Right lung (tissue), 2 donors: ENCODE measurements at regions not wholly inside any gene's neighbourhood (a gene's known extent, or its start where the extent isn't known, plus 50 kb on each side); places are given as distances from the start of the nearest gene placed in this dataset.

Experiments used
- DNase-seq, 2 donors: peaks; one replicate each; pipeline ENCODE4 v3.0.0-alpha.2; 2013

DNA sequence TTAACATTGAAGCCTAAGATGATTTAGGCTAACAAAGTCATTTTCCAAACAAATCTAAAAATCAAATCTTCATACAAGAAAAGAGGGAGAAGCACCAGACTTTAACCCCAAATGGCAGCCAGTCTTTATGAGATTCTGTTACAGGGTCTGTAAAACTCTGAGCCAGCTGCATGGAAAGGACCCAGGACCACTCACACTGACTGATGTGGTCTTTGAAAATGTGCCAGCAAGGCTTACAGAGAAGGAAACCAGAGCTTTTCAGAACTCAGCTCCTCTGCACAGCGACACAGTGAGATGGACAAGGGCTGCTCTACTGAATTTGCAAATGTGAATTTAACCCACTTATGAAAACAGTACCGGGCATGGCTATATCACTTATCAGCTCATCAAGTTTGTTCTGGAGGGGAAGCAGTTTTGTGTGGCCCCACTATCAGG is 98.8 kb upstream of the SERP2 start:
- peak; percentile 26 to 34 for DNase-seq

DNA sequence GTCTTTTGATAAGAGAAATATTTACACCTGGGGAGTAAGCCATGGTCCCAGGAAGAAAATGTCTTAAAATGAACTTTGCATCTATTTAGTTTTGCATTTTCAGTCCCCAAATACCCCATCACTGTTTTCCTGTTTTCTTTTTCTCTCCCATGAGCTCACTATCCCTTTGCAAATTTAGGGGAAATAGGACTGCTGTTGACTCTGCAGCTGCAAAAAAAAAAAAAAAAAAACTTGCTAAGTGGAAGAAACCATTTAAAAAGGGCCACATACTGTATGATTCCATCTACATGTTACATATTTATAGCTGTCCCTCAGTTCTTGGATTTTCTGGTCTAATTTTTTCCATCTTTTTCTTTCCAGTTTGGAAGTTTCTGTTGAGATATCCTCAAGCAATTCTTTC is 98.2 kb upstream of the SERP2 start:
- DNase-seq = no peak

GRCh38 chr13:44276061-44276460 is 97.6 kb upstream of the SERP2 start:
- no peak for DNase-seq

GRCh38 chr13:44277459-44277858 is 96.2 kb upstream of the SERP2 start:
- DNase-seq = no peak

GRCh38 chr13:44278166-44278565 is 95.5 kb upstream of the SERP2 start:
- DNase-seq = peak; percentile 59 to 63

- no peak for DNase-seq
These were observed 93.2 kb upstream of the SERP2 start for GRCh38 chr13:44280456-44280855.

DNA sequence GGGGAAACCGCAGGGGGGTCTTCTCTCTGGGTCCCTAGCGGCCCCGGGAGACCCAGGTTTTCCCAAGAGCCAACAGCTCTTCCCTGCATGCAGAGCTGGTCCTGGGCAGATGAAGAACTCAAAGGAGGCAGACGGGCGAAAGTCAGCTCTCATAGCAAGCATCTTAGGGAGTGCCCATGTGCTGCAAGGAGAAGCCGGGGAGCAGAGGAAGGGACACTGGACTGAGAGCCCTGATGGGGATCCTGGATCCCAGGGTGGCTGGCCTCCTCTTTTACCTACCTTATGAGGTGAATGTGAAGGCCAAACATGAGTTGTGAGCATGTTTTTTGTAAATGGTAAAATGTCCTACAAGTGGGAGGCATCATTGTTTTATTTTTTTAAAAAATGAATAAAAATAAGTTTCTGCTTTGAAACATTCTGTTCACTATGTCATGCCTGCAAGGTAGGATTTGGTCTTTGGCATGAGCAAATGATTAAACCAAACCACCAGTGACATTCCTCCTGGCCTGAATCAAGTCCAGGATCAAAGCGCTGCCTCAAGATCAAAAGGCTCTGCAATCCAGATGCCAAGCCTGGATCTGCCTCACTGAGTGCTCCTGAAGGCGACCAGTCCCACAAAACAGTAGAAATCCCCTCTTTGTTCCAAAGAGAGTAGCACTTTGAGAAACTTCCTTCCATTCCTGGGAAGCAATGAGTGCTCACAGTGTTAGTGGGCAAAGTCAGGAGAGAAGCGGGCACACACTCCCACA is 92.2 kb upstream of the SERP2 start:
- no peak for DNase-seq

GRCh38 chr13:44283600-44283999 is 90.0 kb upstream of the SERP2 start:
- no peak for DNase-seq

- no peak for DNase-seq
These were observed 85.7 kb upstream of the SERP2 start for GRCh38 chr13:44287958-44288357.

DNA sequence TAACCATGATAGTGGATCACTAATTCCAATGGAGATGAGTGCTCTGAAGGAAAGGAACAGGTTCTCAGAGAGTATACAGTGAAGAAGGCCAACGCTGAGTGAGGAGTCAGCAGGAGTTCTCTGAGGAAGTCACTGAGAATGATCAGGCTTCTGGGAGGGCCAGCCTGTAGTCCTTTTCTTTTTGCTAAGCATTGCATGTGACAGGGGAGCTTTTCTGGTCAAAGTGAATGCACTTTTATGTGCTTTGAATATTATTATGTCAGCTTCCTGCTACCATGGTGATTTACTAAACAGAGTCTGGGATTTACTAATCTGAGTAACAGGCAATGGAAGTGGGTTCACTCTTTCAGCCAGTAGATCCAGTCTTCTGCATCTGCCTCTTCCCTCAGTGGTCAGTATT is 81.1 kb upstream of the SERP2 start:
- no peak for DNase-seq

- DNase-seq = no peak
These were observed 80.2 kb upstream of the SERP2 start for GRCh38 chr13:44293374-44293773.

- DNase-seq = peak in 1 of 2 donors; percentile 45
These were observed 79.5 kb upstream of the SERP2 start for GRCh38 chr13:44293908-44294735.

- DNase-seq = no peak
These were observed 78.7 kb upstream of the SERP2 start for GRCh38 chr13:44294876-44295275.

GRCh38 chr13:44296856-44297255 is 76.8 kb upstream of the SERP2 start:
- DNase-seq = no peak

DNA sequence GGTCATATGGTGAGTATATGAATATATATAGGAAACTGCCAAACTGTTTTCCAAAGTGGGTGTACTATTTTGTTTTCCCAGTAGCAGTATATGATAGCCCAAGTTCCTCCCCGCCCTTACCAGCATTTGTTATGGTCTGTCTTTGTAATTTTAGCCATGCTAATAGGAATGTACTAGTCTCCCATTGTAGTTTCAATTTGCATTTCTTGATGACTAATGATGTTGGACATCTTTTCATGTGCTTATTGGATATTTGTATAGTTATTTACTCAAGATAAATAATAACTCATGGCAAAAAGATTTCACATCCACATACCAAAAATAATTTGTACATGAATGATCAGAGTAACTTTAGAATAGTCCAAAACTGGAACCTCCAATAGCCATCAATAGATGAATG is 75.3 kb upstream of the SERP2 start:
- DNase-seq = no peak

DNA sequence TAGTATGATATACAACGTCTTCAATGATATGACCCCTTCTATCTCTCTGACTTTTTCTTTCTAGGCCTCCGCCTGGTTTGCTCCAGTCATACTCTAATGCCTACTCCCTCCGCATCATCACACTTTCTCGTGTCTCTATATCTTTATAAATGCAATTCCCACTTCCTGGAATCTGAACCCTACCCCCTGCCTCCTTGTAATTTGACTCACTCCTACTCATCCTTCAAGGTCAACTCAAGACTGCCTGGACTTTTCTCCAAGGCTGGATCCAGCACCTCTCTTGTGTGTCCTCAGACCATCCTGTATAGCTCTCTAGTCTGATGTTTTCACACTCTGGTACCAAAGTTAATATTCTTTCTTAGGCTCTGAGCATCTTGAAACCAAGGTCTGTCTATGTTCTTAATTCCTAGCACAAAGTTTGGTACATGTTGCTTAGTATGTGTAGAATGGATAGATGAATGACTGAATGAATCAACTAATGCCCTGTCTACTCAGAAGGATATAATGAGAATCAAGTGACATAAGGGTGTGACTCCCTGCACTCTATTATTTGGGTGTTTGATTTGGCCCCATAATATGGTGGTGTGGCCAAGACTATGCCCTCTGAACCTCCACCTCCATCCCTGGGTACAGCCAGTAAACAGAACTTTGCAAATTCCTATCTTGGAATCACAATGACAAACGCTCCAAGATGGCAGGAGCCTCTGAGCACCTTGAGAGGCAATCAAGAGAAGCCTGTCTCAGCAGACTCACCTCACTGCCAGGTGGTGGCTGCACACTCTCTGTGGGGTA is 74.3 kb upstream of the SERP2 start:
- no peak for DNase-seq

DNA sequence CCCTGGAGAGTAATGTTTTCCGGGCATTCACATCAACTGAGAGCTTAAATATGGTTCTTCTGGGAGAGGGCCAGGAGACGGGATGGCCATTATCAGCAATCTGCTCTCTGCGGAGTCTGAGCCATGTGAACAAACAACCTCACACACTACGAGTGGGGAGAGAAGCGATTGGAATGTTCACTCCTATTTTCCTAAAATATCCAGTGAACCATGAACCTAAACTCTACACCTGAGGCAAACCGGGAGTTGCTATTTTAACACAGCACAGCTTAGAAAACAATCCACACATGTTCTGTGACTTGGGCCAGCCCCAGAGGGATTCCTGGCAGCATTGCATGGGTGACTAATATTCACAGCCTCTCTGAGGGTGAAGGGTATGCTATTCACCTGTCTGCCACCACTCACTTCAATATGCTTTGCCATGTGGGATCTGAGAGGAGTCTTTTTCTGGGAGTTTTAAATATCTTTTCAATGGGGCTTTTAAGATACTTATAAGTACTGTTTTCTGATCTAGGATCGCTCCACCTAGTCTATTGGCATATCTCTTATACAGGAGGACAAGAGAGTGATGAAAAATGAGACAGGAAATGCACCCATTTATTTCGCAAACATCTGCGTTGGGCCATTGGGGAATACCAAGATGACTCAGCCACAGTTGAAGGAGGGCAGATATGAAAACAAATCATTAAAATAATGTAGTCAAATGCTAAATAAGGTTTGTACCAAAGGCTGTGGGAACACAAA is 72.6 kb upstream of the SERP2 start:
- DNase-seq = no peak

DNA sequence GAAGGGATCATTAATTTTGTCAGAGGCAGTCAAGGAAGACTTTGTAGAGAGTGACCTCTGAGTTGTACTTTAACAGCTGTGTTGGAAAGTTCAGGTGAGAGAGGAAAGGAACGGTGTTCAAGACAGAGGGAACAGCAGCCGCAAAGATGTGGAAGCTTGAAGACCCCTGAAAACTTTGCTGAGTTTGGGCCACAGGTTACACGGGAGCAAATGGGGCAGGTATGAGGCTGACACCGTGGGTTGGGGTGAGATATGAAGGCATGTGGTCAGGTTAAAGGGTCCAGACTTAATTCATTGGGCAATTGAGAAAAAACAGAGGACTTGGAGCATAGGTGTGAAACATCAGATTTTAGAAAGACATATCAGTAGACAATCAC is 72.0 kb upstream of the SERP2 start:
- DNase-seq = no peak

DNA sequence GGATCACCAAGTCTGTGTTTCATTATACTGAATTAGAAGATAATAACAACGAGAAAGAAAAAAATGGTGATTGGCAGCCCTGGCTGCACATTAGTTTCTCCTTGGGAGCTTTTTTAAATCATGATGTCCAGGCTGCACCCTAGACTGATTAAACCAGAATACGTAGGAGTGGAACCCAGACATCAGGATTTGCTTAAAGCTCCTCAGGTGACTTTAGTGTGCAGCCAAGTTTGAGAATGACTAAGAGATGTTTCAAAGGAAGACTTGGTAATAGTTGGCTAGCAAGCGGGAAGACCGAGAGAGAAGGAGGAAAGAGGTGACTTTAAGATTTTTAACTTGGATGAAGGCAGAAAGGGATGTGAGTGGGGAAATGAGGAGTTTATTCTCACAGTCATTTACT is 71.4 kb upstream of the SERP2 start:
- no peak for DNase-seq

GRCh38 chr13:44302940-44303575 is 70.6 kb upstream of the SERP2 start:
- DNase-seq = no peak
